Retinal pigment epithelial cell (primary cell): ENCODE measurements at regions not wholly inside any gene's neighbourhood (a gene's known extent, or its start where the extent isn't known, plus 50 kb on each side); places are given as distances from the start of the nearest gene placed in this dataset.

ENCODE experiments used
- DNase-seq: peaks from one replicate; pipeline ENCODE4 v3.0.0-alpha.2; 2010; ENCODE audit warnings: low read depth
- H3K4me3 ChIP-seq: 2 replicates; pipeline ENCODE4 v1.5.1; 2011; ENCODE audit warnings: mild to moderate bottlenecking, low read length, control low read depth, moderate library complexity
- TF ChIP-seq, protein P1 (sequence below): conservative IDR thresholded peaks from 2 replicates; pipeline ENCODE4 v1.5.1; 2011; ENCODE audit warnings: low read depth, low read length, control low read depth, inconsistent platforms

DNA sequence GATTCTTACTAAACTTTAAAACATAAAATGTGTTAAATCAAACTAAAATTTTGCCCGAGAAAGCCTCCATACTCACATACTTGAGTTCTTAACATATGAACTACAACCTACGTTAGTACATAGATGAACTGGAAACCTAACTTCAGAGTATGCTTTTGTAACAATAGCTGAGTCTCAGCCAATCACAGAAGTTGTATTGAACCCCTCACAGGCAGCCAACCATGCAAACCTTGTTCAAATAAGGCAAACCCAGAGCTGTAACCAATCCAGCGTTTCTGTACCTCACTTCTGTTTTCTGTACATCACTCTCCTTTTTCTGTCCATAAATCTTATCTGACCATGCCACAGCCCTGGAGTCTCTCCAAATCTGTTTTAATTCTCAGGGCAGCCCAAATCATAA, 157.3 kb upstream of the COL1A2 start:
- TF ChIP-seq, protein P1, sequence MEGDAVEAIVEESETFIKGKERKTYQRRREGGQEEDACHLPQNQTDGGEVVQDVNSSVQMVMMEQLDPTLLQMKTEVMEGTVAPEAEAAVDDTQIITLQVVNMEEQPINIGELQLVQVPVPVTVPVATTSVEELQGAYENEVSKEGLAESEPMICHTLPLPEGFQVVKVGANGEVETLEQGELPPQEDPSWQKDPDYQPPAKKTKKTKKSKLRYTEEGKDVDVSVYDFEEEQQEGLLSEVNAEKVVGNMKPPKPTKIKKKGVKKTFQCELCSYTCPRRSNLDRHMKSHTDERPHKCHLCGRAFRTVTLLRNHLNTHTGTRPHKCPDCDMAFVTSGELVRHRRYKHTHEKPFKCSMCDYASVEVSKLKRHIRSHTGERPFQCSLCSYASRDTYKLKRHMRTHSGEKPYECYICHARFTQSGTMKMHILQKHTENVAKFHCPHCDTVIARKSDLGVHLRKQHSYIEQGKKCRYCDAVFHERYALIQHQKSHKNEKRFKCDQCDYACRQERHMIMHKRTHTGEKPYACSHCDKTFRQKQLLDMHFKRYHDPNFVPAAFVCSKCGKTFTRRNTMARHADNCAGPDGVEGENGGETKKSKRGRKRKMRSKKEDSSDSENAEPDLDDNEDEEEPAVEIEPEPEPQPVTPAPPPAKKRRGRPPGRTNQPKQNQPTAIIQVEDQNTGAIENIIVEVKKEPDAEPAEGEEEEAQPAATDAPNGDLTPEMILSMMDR: no peak
- H3K4me3 ChIP-seq: no peak overlapping the region
- DNase-seq: no peak

DNA sequence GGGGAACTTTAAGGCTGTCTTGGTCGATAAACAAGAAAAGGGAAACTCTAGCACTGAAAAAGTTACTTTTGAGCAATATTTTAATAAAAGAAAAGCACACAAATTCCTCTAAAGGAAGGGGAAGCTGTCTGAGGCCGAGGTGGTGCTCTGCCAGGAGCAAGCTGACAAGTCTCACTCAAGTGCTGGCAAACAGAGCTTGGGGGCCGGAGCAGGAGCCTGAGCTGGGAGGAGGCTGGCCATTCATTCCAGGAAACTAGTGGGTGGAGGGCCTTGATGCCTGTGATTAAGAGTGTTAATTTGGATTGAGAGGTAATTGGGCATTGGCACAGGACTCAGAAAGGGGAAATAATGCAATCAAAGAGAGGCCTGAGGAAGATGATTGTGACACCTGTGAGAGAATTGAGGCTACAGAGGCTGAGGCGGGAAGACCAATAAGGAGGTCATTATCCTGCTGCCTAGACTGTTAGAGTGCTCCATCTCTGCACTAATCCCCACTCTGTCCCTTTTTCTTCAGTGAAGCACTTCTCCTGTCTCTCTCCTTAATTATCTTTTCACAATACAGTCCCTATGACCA, 154.9 kb upstream of the COL1A2 start:
- H3K4me3 ChIP-seq: no peak overlapping the region
- no peak for DNase-seq
- TF ChIP-seq, protein P1: no peak

DNA sequence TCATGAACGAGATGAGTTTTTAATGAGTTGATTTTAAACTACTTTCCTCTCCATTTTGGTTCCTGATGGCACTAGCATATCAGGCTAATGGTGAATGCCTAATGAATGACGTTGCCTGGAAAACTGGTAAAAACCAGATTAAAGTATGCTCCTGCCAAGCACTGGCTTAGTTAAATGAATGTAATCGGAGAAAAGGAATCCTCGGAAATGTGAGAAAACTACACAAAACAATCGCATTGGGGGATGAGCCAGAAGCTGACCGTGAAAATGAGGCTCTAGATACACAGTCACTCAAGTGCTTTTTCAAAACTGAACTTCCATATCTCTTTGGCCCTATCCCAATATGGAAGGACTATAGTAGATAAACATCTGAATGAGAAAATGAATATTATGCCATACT, 153.8 kb upstream of the COL1A2 start:
- TF ChIP-seq, protein P1: no peak
- no peak for DNase-seq
- H3K4me3 ChIP-seq: no peak overlapping the region

DNA sequence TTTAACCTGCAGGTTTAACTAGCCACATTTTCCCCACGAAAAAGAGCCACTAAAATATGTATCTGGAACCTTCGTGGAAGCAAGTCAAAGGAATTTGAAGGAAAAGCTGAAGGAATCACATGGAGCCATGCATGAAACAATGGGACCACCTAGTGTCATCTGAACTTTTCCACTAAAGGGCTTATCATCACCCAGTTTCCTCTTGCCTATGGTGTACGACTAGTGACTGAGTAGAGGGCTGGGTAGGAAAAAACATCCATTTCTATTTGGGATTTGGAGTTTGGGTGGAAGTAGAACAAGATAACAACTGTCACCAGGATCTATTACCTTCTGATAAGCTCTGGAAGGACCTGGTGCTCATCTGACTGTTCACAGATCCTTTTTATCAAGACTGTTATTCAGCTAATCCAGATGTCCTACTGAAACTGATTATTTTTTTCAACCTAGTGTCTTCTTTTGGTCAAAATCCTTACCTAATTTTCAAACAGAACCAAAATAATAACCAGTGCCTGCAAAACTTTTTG, 153.2 kb upstream of the COL1A2 start:
- H3K4me3 ChIP-seq: no peak overlapping the region
- no peak for DNase-seq
- TF ChIP-seq, protein P1: no peak

DNA sequence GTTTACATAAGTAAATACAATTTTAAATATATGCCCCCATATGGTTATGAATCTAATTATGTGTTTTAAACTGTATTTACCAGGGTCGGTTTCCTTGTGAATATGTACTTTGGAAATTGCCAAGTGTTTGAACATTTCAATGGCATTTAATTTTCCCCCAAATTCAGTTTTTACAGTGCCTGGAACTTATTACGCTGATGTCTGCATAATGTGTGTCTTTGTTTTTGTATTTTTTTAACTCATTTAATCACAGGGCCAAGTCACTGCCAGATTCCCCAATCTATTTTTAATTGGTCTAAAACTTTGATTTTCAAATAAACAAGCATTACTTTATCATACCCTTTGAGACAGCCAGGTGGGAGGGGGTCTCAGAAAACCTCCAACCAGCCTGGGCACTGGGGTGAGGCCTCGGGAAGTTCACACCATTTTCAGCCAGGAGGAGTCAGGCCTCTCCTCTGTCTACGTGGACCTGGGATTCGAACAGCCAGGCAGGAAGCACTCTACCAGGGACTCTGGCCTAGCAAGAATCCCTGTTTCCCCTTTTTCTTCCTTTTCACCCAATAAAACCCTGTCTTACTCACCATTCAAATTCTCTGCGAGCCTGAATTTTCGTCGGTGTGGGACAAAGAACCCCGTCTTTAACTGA, 151.5 kb upstream of the COL1A2 start:
- no peak overlapping the region for H3K4me3 ChIP-seq
- no peak for DNase-seq
- TF ChIP-seq, protein P1: no peak

DNA sequence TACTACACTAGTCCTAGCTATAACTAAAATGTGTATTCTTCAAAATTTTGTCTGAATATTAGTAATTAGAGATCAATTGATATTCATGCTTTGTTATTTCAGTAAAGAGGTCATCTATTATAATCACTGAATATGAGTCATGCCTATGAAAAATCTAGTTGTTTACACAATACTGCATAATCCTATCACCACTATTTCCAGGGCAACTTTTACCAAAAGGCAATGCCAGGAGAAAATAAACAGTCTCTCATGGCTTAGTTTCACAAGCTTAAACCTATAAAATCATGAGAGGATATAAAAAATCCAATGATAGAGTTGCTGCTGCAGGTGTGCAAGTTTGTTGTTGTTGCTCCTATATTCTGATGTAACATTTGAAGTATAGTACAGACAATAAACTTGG, 149.9 kb upstream of the COL1A2 start:
- TF ChIP-seq, protein P1: no peak
- no peak overlapping the region for H3K4me3 ChIP-seq
- no peak for DNase-seq

DNA sequence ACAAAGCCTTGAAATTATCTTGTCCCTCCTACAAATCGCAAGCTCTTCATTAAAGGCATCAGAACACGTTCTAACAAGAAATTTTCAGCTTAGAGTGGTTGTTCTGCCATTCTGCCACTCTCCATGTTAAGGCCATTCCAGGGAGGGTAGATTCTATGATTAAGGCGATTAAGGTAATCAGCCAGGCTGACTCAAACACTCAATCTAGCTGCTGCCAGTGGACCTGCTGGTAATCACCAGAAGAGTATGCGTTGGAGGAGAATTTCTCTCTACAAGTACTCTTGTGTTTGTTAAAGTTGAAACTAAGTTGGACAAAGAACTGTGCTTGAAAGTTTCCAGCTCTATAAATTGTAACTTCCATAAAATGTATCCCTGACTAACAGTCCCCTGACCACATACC, 149.2 kb upstream of the COL1A2 start:
- TF ChIP-seq, protein P1: no peak
- no peak for DNase-seq

More for the DNA sequence above, 149.2 kb upstream of the COL1A2 start:
- no peak overlapping the region for H3K4me3 ChIP-seq
